ENCODE measurements at regions not wholly inside any gene's neighbourhood (a gene's known extent, or its start where the extent isn't known, plus 50 kb on each side); places are given as distances from the start of the nearest gene placed in this dataset.

- no peak for DNase-seq (ENCODE audit: low read depth)
- no peak for TF ChIP-seq CTCF (conservative IDR thresholded peaks at IDR 0.05; ENCODE audit: control insufficient read depth, insufficient read depth, low read depth, low read length)
- no peak overlapping the region for H3K4me3 ChIP-seq (ENCODE audit: control insufficient read depth, low read depth, low read length)
Measured at GRCh38 chr10:30560326-30560725, 69.2 kb downstream of the LYZL2 start.

GRCh38 chr10:30559180-30559579 is 70.4 kb downstream of the LYZL2 start:
- TF ChIP-seq CTCF (conservative IDR thresholded peaks at IDR 0.05; ENCODE audit: control insufficient read depth, insufficient read depth, low read depth, low read length), result no peak

GRCh38 chr10:30558411-30558810 is 71.1 kb downstream of the LYZL2 start:
- TF ChIP-seq CTCF (conservative IDR thresholded peaks at IDR 0.05; ENCODE audit: control insufficient read depth, insufficient read depth, low read depth, low read length), result no peak
- DNase-seq (ENCODE audit: low read depth), result no peak
- no peak overlapping the region for H3K4me3 ChIP-seq (ENCODE audit: control insufficient read depth, low read depth, low read length)

More at GRCh38 chr10:30559180-30559579, 70.4 kb downstream of the LYZL2 start:
- no peak for DNase-seq (ENCODE audit: low read depth)
- H3K4me3 ChIP-seq (ENCODE audit: control insufficient read depth, low read depth, low read length), result no peak overlapping the region

GRCh38 chr10:30557884-30558283 is 71.7 kb downstream of the LYZL2 start:
- no peak for TF ChIP-seq CTCF (conservative IDR thresholded peaks at IDR 0.05; ENCODE audit: control insufficient read depth, insufficient read depth, low read depth, low read length)
- H3K4me3 ChIP-seq (ENCODE audit: control insufficient read depth, low read depth, low read length), result no peak overlapping the region
- peak; percentile 37 for DNase-seq (ENCODE audit: low read depth)

GRCh38 chr10:30556189-30556588 is 73.4 kb downstream of the LYZL2 start:
- TF ChIP-seq CTCF (conservative IDR thresholded peaks at IDR 0.05; ENCODE audit: control insufficient read depth, insufficient read depth, low read depth, low read length), result no peak
- H3K4me3 ChIP-seq (ENCODE audit: control insufficient read depth, low read depth, low read length), result no peak overlapping the region
- no peak for DNase-seq (ENCODE audit: low read depth)

- no peak for DNase-seq (ENCODE audit: low read depth)
- no peak for TF ChIP-seq CTCF (conservative IDR thresholded peaks at IDR 0.05; ENCODE audit: control insufficient read depth, insufficient read depth, low read depth, low read length)
- no peak overlapping the region for H3K4me3 ChIP-seq (ENCODE audit: control insufficient read depth, low read depth, low read length)
Measured at GRCh38 chr10:30555465-30555864, 74.1 kb downstream of the LYZL2 start.

GRCh38 chr10:30554440-30554825 is 75.1 kb downstream of the LYZL2 start:
- DNase-seq (ENCODE audit: low read depth), result no peak
- peak overlapping the region; percentile 34 for H3K4me3 ChIP-seq (ENCODE audit: control insufficient read depth, low read depth, low read length)
- TF ChIP-seq CTCF (conservative IDR thresholded peaks at IDR 0.05; ENCODE audit: control insufficient read depth, insufficient read depth, low read depth, low read length), result no peak
